Ascending aorta (tissue), 2 donors: ENCODE measurements at regions not wholly inside any gene's neighbourhood (a gene's known extent, or its start where the extent isn't known, plus 50 kb on each side); places are given as distances from the start of the nearest gene placed in this dataset.
"Not testable (repeated sequence)": the region's sequence is repeated elsewhere in the genome, so short reads cannot be mapped to it uniquely, and the experiment has no call there.

Source experiments
- DNase-seq, 2 donors: peaks; one replicate each; pipeline ENCODE4 v3.0.0-alpha.2; 2019; ENCODE audit warnings: low spot score in 2 of 2
- H3K27ac ChIP-seq, 2 donors: fragments of 200-600 bp; sonication (generic); one replicate each; pipeline ENCODE4 v1.5.1; 2016 to 2017; ENCODE audit warnings: mild to moderate bottlenecking in 1 of 2
- H3K27me3 ChIP-seq: fragments of 200-600 bp; sonication (generic); one replicate; pipeline ENCODE4 v1.5.1; 2017
- H3K36me3 ChIP-seq, 2 donors: fragments of 200-600 bp; sonication (generic); one replicate each; pipeline ENCODE4 v1.5.1; 2016
- H3K4me1 ChIP-seq, 2 donors: fragments of 200-600 bp; sonication (generic); one replicate each; pipeline ENCODE4 v1.5.1; 2016 to 2017; ENCODE audit warnings: mild to moderate bottlenecking in 1 of 2
- H3K4me3 ChIP-seq, 2 donors: fragments of 200-600 bp; sonication (generic); one replicate each; pipeline ENCODE4 v1.5.1; 2016 to 2017; ENCODE audit warnings: mild to moderate bottlenecking in 1 of 2
- H3K9me3 ChIP-seq, 2 donors: fragments of 200-600 bp; sonication (generic); one replicate each; pipeline ENCODE4 v1.5.1; 2016
- intact Hi-C: fragments of 100-400 bp; cut with DNase I; formaldehyde crosslinking; loops from one replicate; pipeline ENCODE4 v1.15.1; 2023
- TF ChIP-seq, protein P1 (sequence below), 3 experiments: fragments of 200-600 bp in 2 of 3; fragments of 450-650 bp in 1 of 3; sonication (generic) in 2 of 3; IDR thresholded peaks; one replicate each; pipeline ENCODE4 v1.5.1; 2016 to 2019; ENCODE audit warnings: antibody characterized with exemption in 3 of 3, mild to moderate bottlenecking in 1 of 3, moderate library complexity in 1 of 3

DNA sequence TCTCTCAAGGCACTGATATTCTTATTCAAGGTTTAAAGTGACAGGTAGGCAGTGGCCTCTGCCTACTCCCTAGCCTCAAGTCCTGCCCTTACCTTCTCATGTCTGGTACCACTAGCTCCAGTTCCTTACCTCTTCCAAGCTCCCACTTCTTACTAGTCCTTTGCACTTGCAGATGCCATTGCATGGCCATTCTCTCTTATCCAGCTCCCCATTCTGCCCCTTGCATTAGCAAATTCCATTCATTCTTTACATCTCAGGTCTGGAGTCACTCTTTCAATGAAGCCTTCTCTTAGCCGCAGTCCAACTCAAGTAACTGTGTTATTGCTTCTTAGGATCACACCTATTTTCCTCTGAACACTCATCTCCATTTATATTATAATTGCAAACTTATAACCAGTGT, 807.1 kb downstream of the EDEM1 start:
- Histone ChIP-seq H3K9me3 (no peaks in the 10 kb centered on the region), H3K36me3 (no peaks in the 10 kb centered on the region), H3K27ac (no peak overlapping the region), H3K4me1 (no peaks in the 10 kb centered on the region), H3K27me3 (no peaks in the 10 kb centered on the region), H3K4me3 (no peak overlapping the region)
- intact Hi-C loops, result no loop called here
- DNase-seq, result no peak
- TF ChIP-seq, protein P1, sequence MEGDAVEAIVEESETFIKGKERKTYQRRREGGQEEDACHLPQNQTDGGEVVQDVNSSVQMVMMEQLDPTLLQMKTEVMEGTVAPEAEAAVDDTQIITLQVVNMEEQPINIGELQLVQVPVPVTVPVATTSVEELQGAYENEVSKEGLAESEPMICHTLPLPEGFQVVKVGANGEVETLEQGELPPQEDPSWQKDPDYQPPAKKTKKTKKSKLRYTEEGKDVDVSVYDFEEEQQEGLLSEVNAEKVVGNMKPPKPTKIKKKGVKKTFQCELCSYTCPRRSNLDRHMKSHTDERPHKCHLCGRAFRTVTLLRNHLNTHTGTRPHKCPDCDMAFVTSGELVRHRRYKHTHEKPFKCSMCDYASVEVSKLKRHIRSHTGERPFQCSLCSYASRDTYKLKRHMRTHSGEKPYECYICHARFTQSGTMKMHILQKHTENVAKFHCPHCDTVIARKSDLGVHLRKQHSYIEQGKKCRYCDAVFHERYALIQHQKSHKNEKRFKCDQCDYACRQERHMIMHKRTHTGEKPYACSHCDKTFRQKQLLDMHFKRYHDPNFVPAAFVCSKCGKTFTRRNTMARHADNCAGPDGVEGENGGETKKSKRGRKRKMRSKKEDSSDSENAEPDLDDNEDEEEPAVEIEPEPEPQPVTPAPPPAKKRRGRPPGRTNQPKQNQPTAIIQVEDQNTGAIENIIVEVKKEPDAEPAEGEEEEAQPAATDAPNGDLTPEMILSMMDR (IDR thresholded peaks at IDR 0.05), result no peak

GRCh38 chr3:6018456-6018855, 830.9 kb downstream of the EDEM1 start:
- intact Hi-C loops, result no loop called here
- no peaks in the 10 kb centered on the region for H3K4me1 ChIP-seq
- H3K4me3 ChIP-seq, result no peak overlapping the region
- H3K9me3 ChIP-seq, result no peaks in the 10 kb centered on the region
- H3K36me3 ChIP-seq, result no peaks in the 10 kb centered on the region
- TF ChIP-seq, protein P1 (IDR thresholded peaks at IDR 0.05), result no peak
- no peaks in the 10 kb centered on the region for H3K27me3 ChIP-seq
- H3K27ac ChIP-seq, result no peak overlapping the region
- no peak for DNase-seq

GRCh38 chr3:6022621-6023020, 835.1 kb downstream of the EDEM1 start:
- H3K36me3 ChIP-seq, result no peaks in the 10 kb centered on the region
- H3K9me3 ChIP-seq, result no peaks in the 10 kb centered on the region
- intact Hi-C loops, result no loop called here
- TF ChIP-seq, protein P1 (IDR thresholded peaks at IDR 0.05), result no peak
- H3K4me1 ChIP-seq, result no peaks in the 10 kb centered on the region
- no peak for DNase-seq
- H3K27ac ChIP-seq, result no peak overlapping the region
- no peaks in the 10 kb centered on the region for H3K27me3 ChIP-seq
- no peak overlapping the region for H3K4me3 ChIP-seq

DNA sequence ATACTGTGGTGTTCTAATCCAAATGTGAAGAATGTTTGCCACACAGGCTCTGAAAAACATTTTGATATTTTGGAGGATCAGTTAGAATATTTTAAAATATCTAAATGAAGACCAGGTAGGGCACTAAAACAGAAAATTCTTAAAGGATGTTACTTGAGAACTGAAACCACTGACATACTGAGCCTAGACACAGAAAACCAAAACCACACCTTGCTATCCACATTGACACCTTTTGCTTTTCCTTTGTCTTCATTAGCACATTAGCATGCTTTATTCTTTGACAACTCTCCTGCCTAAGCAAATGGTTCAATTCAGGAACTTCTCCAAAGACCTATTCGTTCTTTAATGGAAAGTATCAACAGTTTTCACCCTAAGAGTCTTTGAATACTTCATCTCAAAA, 835.9 kb upstream of the GRM7 start:
- intact Hi-C loops, result no loop called here
- H3K27me3 ChIP-seq, result no peaks in the 10 kb centered on the region
- TF ChIP-seq, protein P1 (IDR thresholded peaks at IDR 0.05), result no peak
- no peaks in the 10 kb centered on the region for H3K36me3 ChIP-seq
- no peak for DNase-seq
- H3K9me3 ChIP-seq, result no peaks in the 10 kb centered on the region
- H3K4me3 ChIP-seq, result no peak overlapping the region
- H3K4me1 ChIP-seq, result no peaks in the 10 kb centered on the region
- no peak overlapping the region for H3K27ac ChIP-seq

DNA sequence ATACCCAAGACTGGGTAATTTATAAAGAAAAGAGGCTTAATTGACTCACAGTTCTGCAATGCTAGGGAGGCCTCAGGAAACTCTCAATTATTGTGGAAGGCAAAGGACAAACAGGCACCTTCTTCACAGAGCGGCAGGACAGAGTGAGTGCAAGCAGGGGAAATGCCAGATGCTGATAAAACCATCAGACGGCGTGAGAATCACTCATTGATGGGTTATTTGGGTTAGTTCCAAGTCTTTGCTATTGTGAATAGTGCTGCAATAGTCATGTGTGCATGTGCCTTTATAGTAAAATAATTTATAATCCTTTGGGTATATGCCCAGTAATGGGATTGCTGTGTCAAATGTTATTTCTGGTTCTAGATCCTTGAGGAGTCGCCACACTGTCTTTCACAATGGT, 830.3 kb upstream of the GRM7 start:
- intact Hi-C loops, H3K27ac ChIP-seq, DNase-seq: not testable (repeated sequence)

GRCh38 chr3:6035626-6036025, 825.3 kb upstream of the GRM7 start:
- Histone ChIP-seq H3K9me3 (no peaks in the 10 kb centered on the region), H3K36me3 (no peaks in the 10 kb centered on the region), H3K4me1 (no peaks in the 10 kb centered on the region), H3K27ac (no peak overlapping the region), H3K4me3 (no peak overlapping the region), H3K27me3 (no peaks in the 10 kb centered on the region)
- TF ChIP-seq, protein P1 (IDR thresholded peaks at IDR 0.05), result no peak
- intact Hi-C loops, result no loop called here
- DNase-seq, result no peak

More for the DNA sequence above, 830.3 kb upstream of the GRM7 start:
- not testable (repeated sequence) for H3K4me1 ChIP-seq, H3K36me3 ChIP-seq, H3K9me3 ChIP-seq, H3K27me3 ChIP-seq, H3K4me3 ChIP-seq
